Activated CD4-positive, CD25-positive, alpha-beta regulatory T cell treated with anti-CD3 and anti-CD28 coated beads, Interleukin-2, amount 50 U/mL, for 24 hours (primary cell): ENCODE measurements at regions not wholly inside any gene's neighbourhood (a gene's known extent, or its start where the extent isn't known, plus 50 kb on each side); places are given as distances from the start of the nearest gene placed in this dataset.
A peak's percentile ranks its signal among the peaks of the same experiment; 100 is the strongest.
"Not testable (repeated sequence)": the region's sequence is repeated elsewhere in the genome, so short reads cannot be mapped to it uniquely, and the experiment has no call there.

Experiments
- ATAC-seq, 2 donors: fragments of 150-1000 bp; cut with Tn5 transposase; one replicate each; pipeline ENCODE4 v1.10.0; 2021; ENCODE audit warnings: mild to moderate bottlenecking in 1 of 2, moderate library complexity in 1 of 2

DNA sequence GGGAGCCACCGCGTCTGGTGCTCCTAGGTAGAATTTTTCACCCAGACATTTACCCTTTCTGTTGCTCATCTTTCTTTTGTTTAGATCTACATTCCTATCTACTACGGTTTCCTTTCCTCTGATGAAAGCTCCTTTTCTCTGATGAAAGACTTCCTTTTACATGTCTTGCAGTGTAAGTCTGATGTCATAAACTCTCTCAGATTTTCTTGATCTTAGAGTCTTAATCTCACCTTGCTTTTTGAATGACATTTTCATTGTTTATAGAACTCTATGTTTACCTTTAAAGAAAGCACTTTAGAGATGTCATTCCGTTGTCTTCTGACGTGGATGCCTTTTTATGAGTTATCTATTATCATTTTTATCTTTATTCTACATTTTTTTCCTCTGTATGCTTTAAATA, 171.8 kb upstream of the MTPN start:
- ATAC-seq, result no peak

DNA sequence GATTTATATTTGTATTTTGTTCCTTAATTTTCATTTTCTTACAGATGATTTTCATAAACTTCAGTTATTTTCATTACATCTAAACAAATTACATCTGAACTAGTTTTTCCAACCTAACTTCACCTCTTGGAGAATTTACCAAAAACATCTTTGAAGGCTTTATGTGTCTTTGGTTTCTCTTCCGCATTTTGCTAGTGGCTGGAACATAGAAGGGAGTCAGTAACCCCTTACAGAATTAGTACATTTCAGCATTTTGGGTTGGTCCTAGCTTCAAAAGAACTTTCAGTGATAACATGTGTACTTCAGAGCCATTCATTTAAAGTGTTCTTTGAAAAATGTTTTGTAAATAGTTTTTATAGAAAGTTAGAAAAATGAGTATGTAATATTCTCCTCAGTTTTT, 169.8 kb upstream of the MTPN start:
- ATAC-seq, result no peak

GRCh38 chr7:136144182-136144581, 167.0 kb upstream of the MTPN start:
- ATAC-seq, result no peak

GRCh38 chr7:136143271-136143670, 166.1 kb upstream of the MTPN start:
- no peak for ATAC-seq

DNA sequence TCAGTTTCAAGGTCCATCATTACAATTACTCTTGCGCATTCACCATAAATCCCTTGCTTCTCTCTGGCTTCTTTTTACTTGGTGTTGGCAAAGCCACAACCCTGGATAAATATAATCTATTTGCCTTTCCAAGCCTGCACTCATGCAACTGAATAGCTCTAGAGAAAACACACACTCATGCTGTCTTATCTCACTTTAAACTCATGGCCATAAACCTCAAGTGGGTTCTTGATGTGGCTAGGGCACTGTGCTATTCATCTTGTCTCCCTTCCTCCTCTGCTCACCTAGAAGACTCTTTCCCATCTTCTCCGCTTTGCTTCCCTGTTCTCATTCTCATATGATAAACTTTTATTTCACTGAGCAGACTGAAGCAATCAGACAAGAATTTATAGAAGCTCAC, 165.4 kb upstream of the MTPN start:
- ATAC-seq, result no peak

GRCh38 chr7:136140469-136140868, 163.3 kb upstream of the MTPN start:
- ATAC-seq, result no peak

DNA sequence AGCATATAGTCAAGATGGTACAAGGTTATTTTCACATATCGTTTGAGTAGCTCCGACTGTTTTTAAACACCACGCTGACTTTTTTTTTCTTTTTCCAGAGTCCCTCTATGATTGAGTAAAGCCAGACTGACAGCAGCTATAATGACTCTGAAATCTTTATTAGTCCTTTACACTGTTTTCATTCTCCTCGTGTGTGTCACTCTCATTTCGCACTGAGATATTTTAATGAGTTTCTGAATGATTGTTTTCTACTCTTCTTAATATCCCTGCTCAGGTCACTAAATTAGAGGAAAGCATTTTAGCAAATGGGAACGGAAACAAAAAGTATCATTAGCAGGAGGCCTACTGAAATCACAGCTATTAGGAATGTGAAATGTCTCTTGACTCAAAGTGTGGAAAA, 162.3 kb upstream of the MTPN start:
- ATAC-seq, result no peak

DNA sequence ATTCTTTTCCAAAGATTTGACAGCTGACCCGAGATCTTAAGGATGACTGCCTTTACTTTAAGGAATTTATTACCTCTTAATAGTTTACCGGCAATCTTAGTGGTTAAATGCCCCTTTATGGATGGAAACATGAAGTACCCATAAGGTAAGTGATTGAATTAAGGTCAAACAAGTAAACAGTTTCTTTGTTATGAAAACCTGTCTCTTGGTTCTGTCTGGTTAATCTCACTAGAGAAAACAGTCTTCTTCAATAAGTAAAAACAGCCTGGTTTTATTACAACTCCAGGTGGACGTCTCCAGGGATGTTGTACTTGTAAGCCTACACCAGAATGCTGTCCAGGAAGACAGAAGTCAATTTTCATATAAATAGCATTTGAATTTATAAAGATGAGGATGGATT, 161.8 kb upstream of the MTPN start:
- ATAC-seq, result no peak

DNA sequence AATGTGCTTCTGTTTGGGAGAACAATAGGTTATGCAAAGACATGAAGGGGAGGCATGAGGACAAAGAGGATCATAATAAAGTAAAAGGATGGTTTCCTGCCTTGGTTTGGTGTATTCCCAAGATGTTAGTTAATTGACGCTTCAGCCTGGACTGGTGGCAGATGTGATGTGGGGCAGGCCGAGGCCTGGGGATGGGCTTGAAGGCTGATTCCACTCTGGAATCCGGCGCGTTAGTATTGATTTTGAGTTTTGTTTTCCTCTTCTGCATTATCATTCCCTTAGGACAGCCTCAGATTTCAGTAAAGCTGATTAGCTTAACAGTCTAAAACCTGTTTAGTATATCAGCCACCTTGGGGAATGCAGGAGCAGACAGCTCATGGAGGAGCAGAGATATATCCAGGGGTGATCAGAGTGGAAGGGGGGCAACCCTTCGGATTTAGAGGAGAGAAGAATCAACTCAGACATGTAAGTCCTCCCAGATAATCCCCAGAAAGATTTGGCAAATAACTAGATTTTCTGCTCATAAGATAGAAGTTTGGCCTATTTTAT, 159.8 kb upstream of the MTPN start:
- ATAC-seq, result no peak

DNA sequence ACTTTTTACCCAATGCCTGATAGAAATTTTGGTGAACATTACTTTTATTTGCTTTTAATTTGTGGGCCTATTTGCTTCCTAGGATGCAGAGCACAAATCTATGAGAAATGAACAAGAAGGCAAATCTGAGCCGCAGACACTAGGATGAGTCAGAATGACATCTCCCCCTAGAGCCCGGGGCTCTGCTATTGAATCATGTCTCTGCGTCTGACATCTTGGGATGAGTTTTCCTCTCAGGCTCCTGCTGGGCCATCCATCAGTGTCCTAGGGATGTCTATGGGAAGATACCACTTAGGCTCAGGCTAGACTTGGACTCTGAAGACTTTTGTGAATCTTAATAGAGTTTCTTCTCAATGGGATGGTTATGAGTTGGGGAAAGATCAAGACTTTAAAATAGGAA, 157.3 kb upstream of the MTPN start:
- ATAC-seq, result no peak

DNA sequence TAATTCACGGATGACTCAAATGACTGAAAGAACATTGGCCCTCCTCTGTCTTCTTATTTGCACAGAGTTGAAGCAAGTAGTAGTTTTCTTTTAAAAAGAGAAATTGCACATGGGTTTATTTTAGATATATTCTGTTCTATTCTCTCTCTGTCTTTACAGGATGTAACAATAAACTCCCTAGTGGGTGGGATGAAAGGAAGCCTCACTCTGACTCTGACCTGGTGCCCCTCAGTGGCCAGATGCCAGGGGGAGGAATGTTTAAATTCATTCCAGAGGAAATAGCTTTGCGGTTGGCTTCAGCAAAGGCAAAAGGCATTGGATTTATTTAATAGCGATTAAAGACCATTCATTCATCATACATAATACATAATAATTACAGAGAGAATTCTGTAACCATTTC, 156.4 kb upstream of the MTPN start:
- no peak for ATAC-seq

DNA sequence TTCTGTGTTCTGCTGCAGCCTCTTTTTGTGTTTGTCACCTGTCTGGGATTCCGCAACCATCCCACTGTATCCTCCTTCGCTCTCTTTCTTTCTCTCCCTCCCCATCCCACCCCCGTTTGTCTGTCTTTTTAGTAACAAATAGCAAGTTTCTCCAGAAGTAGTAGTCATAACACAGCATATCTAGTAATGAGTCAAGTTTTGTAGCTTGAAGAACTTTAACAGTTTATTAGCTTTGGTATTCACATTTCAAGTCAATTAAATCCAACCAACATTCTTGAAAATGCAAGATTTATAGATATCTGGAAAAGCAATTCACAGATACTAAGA, 154.1 kb upstream of the MTPN start:
- ATAC-seq, result no peak

DNA sequence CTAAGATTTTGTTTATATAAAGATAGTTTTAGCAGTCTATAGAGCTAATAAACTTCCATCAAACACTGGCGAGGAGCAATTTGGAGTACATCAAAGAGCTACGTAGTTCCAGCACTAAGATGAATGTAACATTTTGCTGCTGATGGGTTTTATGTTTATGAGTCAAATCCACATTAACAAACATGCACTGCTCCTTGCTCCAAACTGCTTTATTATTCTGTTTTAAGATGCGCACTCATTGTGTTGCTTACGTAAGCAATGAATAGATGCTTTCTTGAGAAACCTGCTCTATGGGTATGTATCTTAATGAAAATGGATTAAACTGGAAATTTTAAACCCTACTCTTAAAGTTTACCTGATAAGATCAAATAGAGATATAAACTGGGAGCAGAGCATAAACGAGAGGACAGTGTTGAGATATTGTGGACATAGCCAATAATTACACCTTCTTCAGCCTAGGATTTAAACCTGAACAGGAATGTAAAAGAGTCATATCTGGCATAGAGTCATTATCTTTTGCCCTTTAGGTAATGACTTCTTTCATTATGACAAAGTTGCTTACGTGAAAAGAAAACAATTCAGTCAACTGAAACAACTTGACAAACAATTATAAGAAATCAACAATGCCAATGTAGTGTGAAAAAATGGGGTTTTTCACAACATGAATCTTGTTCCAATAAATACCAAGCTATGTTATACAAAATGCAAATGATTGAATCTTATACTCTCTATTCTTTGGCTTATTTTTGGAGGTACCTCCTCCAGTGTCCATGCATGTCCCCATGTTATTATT, 153.5 kb upstream of the MTPN start:
- no peak for ATAC-seq

- ATAC-seq, result no peak
Measured at GRCh38 chr7:136128050-136128449, 150.9 kb upstream of the MTPN start.

- ATAC-seq, result no peak
Measured at GRCh38 chr7:136123352-136123751, 146.2 kb upstream of the MTPN start.

GRCh38 chr7:136122026-136122425, 144.9 kb upstream of the MTPN start:
- no peak for ATAC-seq

DNA sequence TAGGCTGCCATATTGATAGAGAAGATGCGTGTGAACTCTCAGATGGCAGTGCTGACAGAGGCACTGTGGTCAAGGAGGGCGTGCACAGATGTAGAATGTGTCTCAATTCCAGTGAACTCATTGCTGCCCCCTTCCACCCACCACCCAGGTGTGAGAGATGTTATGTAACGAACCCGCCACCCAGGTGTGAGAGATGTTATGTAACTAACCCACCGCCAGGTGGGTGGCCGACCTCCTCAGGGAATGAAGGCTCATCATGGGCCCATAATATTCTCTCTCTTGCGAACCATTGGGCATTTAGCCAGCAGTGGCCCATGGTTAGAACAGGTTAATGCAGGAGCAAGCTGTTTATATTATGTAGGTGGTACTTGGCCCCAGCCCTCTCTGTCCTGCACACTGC, 140.4 kb upstream of the MTPN start:
- no peak for ATAC-seq

- ATAC-seq, result no peak
Measured at GRCh38 chr7:136116186-136116585, 139.0 kb upstream of the MTPN start.

- peak; percentile 60 to 68 for ATAC-seq
Measured at GRCh38 chr7:136114966-136115762, 138.0 kb upstream of the MTPN start.

GRCh38 chr7:136114467-136114866, 137.3 kb upstream of the MTPN start:
- ATAC-seq, result not testable (repeated sequence)

DNA sequence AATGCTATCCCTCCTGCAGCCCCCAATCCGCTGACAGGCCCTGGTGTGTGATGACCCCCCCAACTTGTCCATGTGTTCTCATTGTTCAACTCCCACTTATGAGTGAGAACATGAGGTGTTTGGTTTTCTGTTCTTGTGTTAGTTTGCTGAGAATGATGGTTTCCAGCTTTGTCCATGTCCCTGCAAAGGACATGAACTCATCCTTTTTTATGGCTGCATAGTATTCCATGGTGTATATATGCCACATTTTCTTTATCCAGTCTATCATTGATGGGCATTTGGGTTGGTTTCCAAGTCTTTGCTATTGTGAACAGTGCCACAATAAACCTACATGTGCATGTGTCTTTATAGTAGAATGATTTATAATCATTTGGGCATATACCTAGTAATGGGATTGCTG, 131.9 kb upstream of the MTPN start:
- ATAC-seq, result not testable (repeated sequence)

- no peak for ATAC-seq
Measured at GRCh38 chr7:136105191-136105590, 128.0 kb upstream of the MTPN start.

DNA sequence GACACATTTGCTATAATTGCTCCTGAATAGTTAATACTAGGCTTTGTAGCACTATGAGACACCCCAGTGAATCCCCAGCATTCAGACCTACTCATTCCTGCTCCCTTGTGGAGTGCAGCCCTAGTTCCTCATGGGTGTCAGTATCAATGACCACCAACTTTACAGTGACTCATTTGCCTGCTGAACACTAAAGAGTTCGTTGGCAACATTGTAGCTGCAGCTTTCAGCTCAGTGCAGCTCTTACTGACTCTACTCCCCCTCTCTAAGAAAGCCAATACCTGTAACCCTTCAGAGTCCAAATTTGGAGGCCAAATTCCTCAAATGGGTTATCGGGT, 127.1 kb upstream of the MTPN start:
- ATAC-seq, result no peak

- ATAC-seq, result no peak
Measured at GRCh38 chr7:136103545-136104268, 126.5 kb upstream of the MTPN start.
